MM.1S (cell line): ENCODE measurements at regions not wholly inside any gene's neighbourhood (a gene's known extent, or its start where the extent isn't known, plus 50 kb on each side); places are given as distances from the start of the nearest gene placed in this dataset.

Experiments used
- DNase-seq: peaks from one replicate; pipeline ENCODE4 v3.0.0-alpha.2; 2015
- H2AFZ ChIP-seq: fragments of 300-600 bp; sonication (generic); 2 replicates; pipeline ENCODE4 v1.6.0; 2016; ENCODE audit warnings: antibody characterized with exemption, low read length
- H3F3A ChIP-seq: fragments of 300-600 bp; sonication (generic); 2 replicates; pipeline ENCODE4 v1.6.1; 2016; ENCODE audit warnings: mild to moderate bottlenecking, antibody characterized with exemption, low read length, moderate library complexity, mixed read lengths; ENCODE audit not compliant: insufficient read depth
- H3K27ac ChIP-seq: fragments of 300-600 bp; sonication (generic); 2 replicates; pipeline ENCODE4 v1.5.1; 2016; ENCODE audit warnings: mild to moderate bottlenecking, low read length
- H3K27me3 ChIP-seq: fragments of 300-600 bp; sonication (generic); replicated peaks from 2 replicates; pipeline ENCODE4 v1.6.0; 2016; ENCODE audit warnings: low read length; ENCODE audit not compliant: insufficient read depth
- H3K36me3 ChIP-seq: fragments of 300-600 bp; sonication (generic); replicated peaks from 2 replicates; pipeline ENCODE4 v1.6.1; 2016; ENCODE audit warnings: mild to moderate bottlenecking, low read length, mixed read lengths; ENCODE audit not compliant: insufficient read depth
- H3K4me1 ChIP-seq: fragments of 300-600 bp; sonication (generic); 2 replicates; pipeline ENCODE4 v1.6.1; 2016; ENCODE audit warnings: low read length, mixed read lengths
- H3K4me2 ChIP-seq: fragments of 300-600 bp; sonication (generic); 2 replicates; pipeline ENCODE4 v1.6.0; 2016; ENCODE audit warnings: low read depth, low read length
- H3K4me3 ChIP-seq: fragments of 300-600 bp; sonication (generic); 2 replicates; pipeline ENCODE4 v1.5.1; 2016; ENCODE audit warnings: low read length, mixed read lengths
- H3K79me2 ChIP-seq: fragments of 300-600 bp; sonication (generic); 2 replicates; pipeline ENCODE4 v1.6.1; 2016; ENCODE audit warnings: mixed run types, low read length, mixed read lengths
- H3K9ac ChIP-seq: fragments of 300-600 bp; sonication (generic); 2 replicates; pipeline ENCODE4 v1.6.1; 2016; ENCODE audit warnings: low read length, mixed read lengths
- H3K9me2 ChIP-seq: fragments of 300-600 bp; sonication (generic); replicated peaks from 2 replicates; pipeline ENCODE4 v1.6.1; 2016; ENCODE audit warnings: mild to moderate bottlenecking, low read length, mixed read lengths; ENCODE audit not compliant: insufficient read depth
- H3K9me3 ChIP-seq: fragments of 300-600 bp; sonication (generic); replicated peaks from 2 replicates; pipeline ENCODE4 v1.6.1; 2016; ENCODE audit warnings: mild to moderate bottlenecking, low read length, mixed read lengths; ENCODE audit not compliant: insufficient read depth
- H4K20me1 ChIP-seq: fragments of 300-600 bp; sonication (generic); 2 replicates; pipeline ENCODE4 v1.6.1; 2016; ENCODE audit warnings: mild to moderate bottlenecking, low read length, moderate library complexity, mixed read lengths; ENCODE audit not compliant: insufficient read depth
- CTCF ChIP-seq: fragments of 300-600 bp; sonication (generic); IDR thresholded peaks from 2 replicates; pipeline ENCODE4 v1.5.1; 2016; ENCODE audit warnings: antibody characterized with exemption, low read length, mixed read lengths
- EZH2 ChIP-seq: fragments of 300-600 bp; sonication (generic); optimal IDR thresholded peaks from 2 replicates; pipeline ENCODE3; 2017; ENCODE audit warnings: low read depth, mild to moderate bottlenecking, antibody characterized with exemption, low read length, mixed read lengths
- EZH2phosphoT487 ChIP-seq: fragments of 300-600 bp; sonication (generic); IDR thresholded peaks from 2 replicates; pipeline ENCODE4 v1.6.1; 2018; ENCODE audit warnings: antibody characterized with exemption, low read length

GRCh38 chr11:37394236-37394870 is 796.3 kb upstream of the RAG2 start:
- H2AFZ ChIP-seq: no peak overlapping the region
- H3K4me1 ChIP-seq: no peaks in the 10 kb centered on the region
- no peak for TF ChIP-seq EZH2phosphoT487
- TF ChIP-seq EZH2: no peak
- TF ChIP-seq CTCF: no peak
- no peak overlapping the region for H3K4me2 ChIP-seq
- no peak for DNase-seq
- H3K9ac ChIP-seq: no peak overlapping the region
- H3K27me3 ChIP-seq: no peaks in the 10 kb centered on the region
- no peaks in the 10 kb centered on the region for H4K20me1 ChIP-seq
- no peaks in the 10 kb centered on the region for H3K9me3 ChIP-seq
- no peaks in the 10 kb centered on the region for H3K9me2 ChIP-seq
- H3F3A ChIP-seq: no peaks in the 10 kb centered on the region
- no peaks in the 10 kb centered on the region for H3K79me2 ChIP-seq
- H3K27ac ChIP-seq: no peak overlapping the region
- H3K36me3 ChIP-seq: no peaks in the 10 kb centered on the region
- H3K4me3 ChIP-seq: no peak overlapping the region

- Histone ChIP-seq H3K27me3 (no peaks in the 10 kb centered on the region), H3K36me3 (no peaks in the 10 kb centered on the region), H3K27ac (no peak overlapping the region), H3K79me2 (no peaks in the 10 kb centered on the region), H4K20me1 (no peaks in the 10 kb centered on the region), H3K9me3 (no peaks in the 10 kb centered on the region), H3F3A (no peaks in the 10 kb centered on the region), H3K9ac (no peak overlapping the region), H3K4me1 (no peaks in the 10 kb centered on the region), H3K9me2 (no peaks in the 10 kb centered on the region), H3K4me2 (no peak overlapping the region), H2AFZ (no peak overlapping the region), H3K4me3 (no peak overlapping the region)
- TF ChIP-seq CTCF: no peak
- no peak for TF ChIP-seq EZH2
- no peak for TF ChIP-seq EZH2phosphoT487
- DNase-seq: no peak
Measured at GRCh38 chr11:37391615-37392014, 793.6 kb upstream of the RAG2 start.

- Histone ChIP-seq H3K9me3 (no peaks in the 10 kb centered on the region), H3K36me3 (no peaks in the 10 kb centered on the region), H2AFZ (no peak overlapping the region), H3F3A (no peaks in the 10 kb centered on the region), H3K4me1 (no peaks in the 10 kb centered on the region), H3K4me2 (no peak overlapping the region), H3K4me3 (no peak overlapping the region), H4K20me1 (no peaks in the 10 kb centered on the region), H3K9ac (no peak overlapping the region), H3K79me2 (no peaks in the 10 kb centered on the region), H3K27ac (no peak overlapping the region), H3K9me2 (no peaks in the 10 kb centered on the region), H3K27me3 (no peaks in the 10 kb centered on the region)
- no peak for TF ChIP-seq CTCF
- no peak for TF ChIP-seq EZH2phosphoT487
- TF ChIP-seq EZH2: no peak
- DNase-seq: no peak
Measured at GRCh38 chr11:37390576-37391083, 792.6 kb upstream of the RAG2 start.
